SK-N-SH (cell line): ENCODE measurements at regions not wholly inside any gene's neighbourhood (a gene's known extent, or its start where the extent isn't known, plus 50 kb on each side); places are given as distances from the start of the nearest gene placed in this dataset.

ENCODE experiments used
- CTCF ChIA-PET: fragments of 300-600, 350-600 bp; formaldehyde crosslinking; extraction: SDS; loops from one replicate; lab custom pipeline; 2021; lab: Yijun Ruan, JAX
- POLR2A ChIA-PET: fragments of 350-600 bp; sonication (Branson Sonifier 250); formaldehyde crosslinking; extraction: SDS; loops from one replicate; lab custom pipeline; 2020; ENCODE audit warnings: antibody characterized with exemption, inconsistent platforms; lab: Yijun Ruan, JAX
- DNase-seq: peaks from one replicate; pipeline ENCODE4 v3.0.0; 2012
- H2AFZ ChIP-seq: fragments of 200-600 bp; sonication (generic); 2 replicates; pipeline ENCODE4 v1.8.1; 2016; ENCODE audit warnings: antibody characterized with exemption, mild to moderate bottlenecking, low read depth
- H3F3A ChIP-seq: fragments of 200-600 bp; sonication (generic); replicated peaks from 2 replicates; pipeline ENCODE3; 2016; ENCODE audit warnings: antibody characterized with exemption, mild to moderate bottlenecking; ENCODE audit not compliant: insufficient read depth
- H3K27ac ChIP-seq, 2 experiments: fragments of 200-500 bp in 1 of 2; fragments of 200-600 bp in 1 of 2; sonication (Bioruptor generic) in 1 of 2; sonication (generic), shearing (Covaris generic) in 1 of 2; 2 replicates each; pipeline versions ENCODE4 v1.5.1 to v1.6.1; 2014 to 2016; ENCODE audit warnings: low read depth in 2 of 2, inconsistent platforms in 1 of 2, low read length in 1 of 2, mild to moderate bottlenecking in 1 of 2, mixed read lengths in 1 of 2
- H3K27me3 ChIP-seq: fragments of 200-600 bp; sonication (generic), shearing (Covaris generic); 2 replicates; pipeline ENCODE4 v1.6.1; 2016; ENCODE audit warnings: mixed run types; ENCODE audit not compliant: insufficient read depth
- H3K36me3 ChIP-seq, 2 experiments: fragments of 200-500 bp in 1 of 2; fragments of 200-600 bp in 1 of 2; sonication (Bioruptor generic) in 1 of 2; sonication (generic) in 1 of 2; replicated peaks in 1 of 2; 2 replicates each; pipeline versions ENCODE3 to v1.5.1; 2014 to 2016; ENCODE audit warnings: low read length in 1 of 2, mild to moderate bottlenecking in 1 of 2; ENCODE audit not compliant: insufficient read depth in 2 of 2, control insufficient read depth in 1 of 2
- H3K4me1 ChIP-seq, 2 experiments: fragments of 200-500 bp in 1 of 2; fragments of 200-600 bp in 1 of 2; sonication (Bioruptor generic) in 1 of 2; sonication (generic), shearing (Covaris generic) in 1 of 2; 2 replicates each; pipeline versions ENCODE4 v1.5.1 to v1.6.1; 2014 to 2016; ENCODE audit warnings: low read depth in 1 of 2, low read length in 1 of 2, mixed run types in 1 of 2; ENCODE audit not compliant: insufficient read depth in 2 of 2, control insufficient read depth in 1 of 2
- H3K4me2 ChIP-seq: fragments of 200-600 bp; sonication (generic), shearing (Covaris generic); 2 replicates; pipeline ENCODE4 v1.6.1; 2017; ENCODE audit warnings: mixed run types
- H3K4me3 ChIP-seq, 2 experiments: fragments of 200-500 bp in 1 of 2; fragments of 200-600 bp in 1 of 2; sonication (Bioruptor generic) in 1 of 2; sonication (generic), shearing (Covaris generic) in 1 of 2; 2 replicates each; pipeline versions ENCODE4 v1.5.1 to v1.8.1; 2014 to 2016; ENCODE audit warnings: low read depth in 2 of 2, inconsistent platforms in 1 of 2, low read length in 1 of 2, mild to moderate bottlenecking in 1 of 2, mixed read lengths in 1 of 2, moderate library complexity in 1 of 2
- H3K79me2 ChIP-seq: fragments of 200-600 bp; sonication (generic); 2 replicates; pipeline ENCODE4 v1.8.1; 2017; ENCODE audit warnings: mild to moderate bottlenecking; ENCODE audit not compliant: insufficient read depth
- H3K9ac ChIP-seq: fragments of 200-600 bp; sonication (generic); 2 replicates; pipeline ENCODE4 v1.6.1; 2017; ENCODE audit warnings: mixed run types
- H3K9me2 ChIP-seq: fragments of 200-600 bp; sonication (generic); 2 replicates; pipeline ENCODE4 v1.6.1; 2017; ENCODE audit warnings: mixed run types
- H3K9me3 ChIP-seq: fragments of 200-600 bp; sonication (generic); 2 replicates; pipeline ENCODE4 v1.6.1; 2017; ENCODE audit warnings: mixed run types, mild to moderate bottlenecking, moderate library complexity
- H4K20me1 ChIP-seq: fragments of 200-600 bp; sonication (generic); 2 replicates; pipeline ENCODE4 v1.6.1; 2017; ENCODE audit warnings: mild to moderate bottlenecking, mixed run types; ENCODE audit not compliant: insufficient read depth
- CHD2 ChIP-seq: fragments of 150-350 bp; IDR thresholded peaks from 2 replicates; pipeline ENCODE4 v1.6.1; 2018; ENCODE audit warnings: low read length; ENCODE audit not compliant: partially characterized antibody
- EP300 ChIP-seq, 2 experiments: IDR thresholded peaks; 2 replicates each; pipeline versions ENCODE4 v1.4.0 to v1.6.1; 2012; ENCODE audit warnings: borderline replicate concordance in 1 of 2, low read depth in 1 of 2, low read length in 1 of 2
- EZH2phosphoT487 ChIP-seq: fragments of 200-600 bp; sonication (generic); IDR thresholded peaks from 2 replicates; pipeline ENCODE4 v1.6.1; 2017; ENCODE audit warnings: low read depth, mixed run types, mild to moderate bottlenecking, antibody characterized with exemption, moderate library complexity, borderline replicate concordance
- FOSL2 ChIP-seq: IDR thresholded peaks from 2 replicates; pipeline ENCODE4 v1.4.0; 2012; ENCODE audit warnings: low read depth, mild to moderate bottlenecking, moderate library complexity, borderline replicate concordance
- FOXM1 ChIP-seq: IDR thresholded peaks from 2 replicates; pipeline ENCODE4 v1.4.0; 2012; ENCODE audit warnings: low read depth, mild to moderate bottlenecking
- GABPA ChIP-seq: IDR thresholded peaks from 2 replicates; pipeline ENCODE4 v1.4.0; 2012; ENCODE audit warnings: low read depth, mild to moderate bottlenecking
- IRF3 ChIP-seq: fragments of 150-350 bp; IDR thresholded peaks from 2 replicates; pipeline ENCODE4 v1.6.1; 2016; ENCODE audit warnings: mild to moderate bottlenecking, low read depth, low read length
- MEF2A ChIP-seq: IDR thresholded peaks from 2 replicates; pipeline ENCODE4 v1.4.0; 2012; ENCODE audit warnings: low read depth, borderline replicate concordance
- MXI1 ChIP-seq: IDR thresholded peaks from 2 replicates; pipeline ENCODE4 v1.6.1; 2012; ENCODE audit warnings: mild to moderate bottlenecking, low read depth, low read length, improper control_type of control experiment
- NFIC ChIP-seq: IDR thresholded peaks from 2 replicates; pipeline ENCODE4 v1.4.0; 2012; ENCODE audit warnings: borderline replicate concordance
- NRF1 ChIP-seq: IDR thresholded peaks from 2 replicates; pipeline ENCODE4 v1.6.1; 2012; ENCODE audit warnings: low read depth, mild to moderate bottlenecking, low read length
- RCOR1 ChIP-seq: fragments of 150-350 bp; IDR thresholded peaks from 2 replicates; pipeline ENCODE4 v1.6.1; 2017; ENCODE audit warnings: antibody characterized with exemption, low read length
- TAF1 ChIP-seq: IDR thresholded peaks from 2 replicates; pipeline ENCODE4 v1.6.1; 2012; ENCODE audit warnings: low read depth, mild to moderate bottlenecking, low read length, moderate library complexity, borderline replicate concordance
- TCF12 ChIP-seq: IDR thresholded peaks from 2 replicates; pipeline ENCODE4 v1.4.0; 2012
- YY1 ChIP-seq: IDR thresholded peaks from 2 replicates; pipeline ENCODE4 v1.4.0; 2012; ENCODE audit warnings: low read depth, mild to moderate bottlenecking
- whole genome bisulfite sequencing: methylation state at CpG from one replicate; pipeline ENCODE4 v1.1.6; 2017; ENCODE audit warnings: low lambda C conversion rate; 5-methylcytosine and 5-hydroxymethylcytosine counted together
- TF ChIP-seq, protein P1 (sequence below): fragments of 200-600 bp; sonication (generic); IDR thresholded peaks from 2 replicates; pipeline ENCODE4 v1.6.1; 2017; ENCODE audit warnings: antibody characterized with exemption, mild to moderate bottlenecking, moderate library complexity
- TF ChIP-seq, protein P2 (sequence below): IDR thresholded peaks from 2 replicates; pipeline ENCODE4 v1.4.0; 2012; ENCODE audit warnings: low read depth, borderline replicate concordance

GRCh38 chr13:55627221-55627620 lies 1513.5 kb upstream of the PRR20A start:
- Histone ChIP-seq H3K79me2 (no peaks in the 10 kb centered on the region), H3K9me2 (no peaks in the 10 kb centered on the region), H2AFZ (no peak overlapping the region), H3K4me1 (no peaks in the 10 kb centered on the region), H3K4me3 (no peak overlapping the region), H3K4me2 (no peak overlapping the region), H3K9ac (no peak overlapping the region), H3K27me3 (no peaks in the 10 kb centered on the region), H4K20me1 (no peaks in the 10 kb centered on the region), H3K9me3 (no peaks in the 10 kb centered on the region), H3F3A (no peaks in the 10 kb centered on the region), H3K27ac (no peak overlapping the region), H3K36me3 (no peaks in the 10 kb centered on the region)
- POLR2A ChIA-PET = no interaction called here
- 0% methylated on average over 2 of the region's 2 CpGs for WGBS
- DNase-seq = no peak
- CTCF ChIA-PET = no interaction called here
- TF ChIP-seq TAF1 = no peak
- TF ChIP-seq EP300 (IDR thresholded peaks at IDR 0.05; ENCODE audit: borderline replicate concordance in 1 of 2, low read depth in 1 of 2, low read length in 1 of 2) = no peak
- TF ChIP-seq MXI1 = no peak
- no peak for TF ChIP-seq GABPA
- no peak for TF ChIP-seq FOXM1
- no peak for TF ChIP-seq CHD2
- TF ChIP-seq YY1 = no peak
- no peak for TF ChIP-seq NFIC
- TF ChIP-seq FOSL2 = no peak
- TF ChIP-seq RCOR1 = no peak
- TF ChIP-seq NRF1 = no peak
- TF ChIP-seq, protein P1, sequence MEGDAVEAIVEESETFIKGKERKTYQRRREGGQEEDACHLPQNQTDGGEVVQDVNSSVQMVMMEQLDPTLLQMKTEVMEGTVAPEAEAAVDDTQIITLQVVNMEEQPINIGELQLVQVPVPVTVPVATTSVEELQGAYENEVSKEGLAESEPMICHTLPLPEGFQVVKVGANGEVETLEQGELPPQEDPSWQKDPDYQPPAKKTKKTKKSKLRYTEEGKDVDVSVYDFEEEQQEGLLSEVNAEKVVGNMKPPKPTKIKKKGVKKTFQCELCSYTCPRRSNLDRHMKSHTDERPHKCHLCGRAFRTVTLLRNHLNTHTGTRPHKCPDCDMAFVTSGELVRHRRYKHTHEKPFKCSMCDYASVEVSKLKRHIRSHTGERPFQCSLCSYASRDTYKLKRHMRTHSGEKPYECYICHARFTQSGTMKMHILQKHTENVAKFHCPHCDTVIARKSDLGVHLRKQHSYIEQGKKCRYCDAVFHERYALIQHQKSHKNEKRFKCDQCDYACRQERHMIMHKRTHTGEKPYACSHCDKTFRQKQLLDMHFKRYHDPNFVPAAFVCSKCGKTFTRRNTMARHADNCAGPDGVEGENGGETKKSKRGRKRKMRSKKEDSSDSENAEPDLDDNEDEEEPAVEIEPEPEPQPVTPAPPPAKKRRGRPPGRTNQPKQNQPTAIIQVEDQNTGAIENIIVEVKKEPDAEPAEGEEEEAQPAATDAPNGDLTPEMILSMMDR = no peak
- no peak for TF ChIP-seq MEF2A
- no peak for TF ChIP-seq IRF3
- no peak for TF ChIP-seq EZH2phosphoT487
- TF ChIP-seq TCF12 = no peak
- TF ChIP-seq, protein P2, sequence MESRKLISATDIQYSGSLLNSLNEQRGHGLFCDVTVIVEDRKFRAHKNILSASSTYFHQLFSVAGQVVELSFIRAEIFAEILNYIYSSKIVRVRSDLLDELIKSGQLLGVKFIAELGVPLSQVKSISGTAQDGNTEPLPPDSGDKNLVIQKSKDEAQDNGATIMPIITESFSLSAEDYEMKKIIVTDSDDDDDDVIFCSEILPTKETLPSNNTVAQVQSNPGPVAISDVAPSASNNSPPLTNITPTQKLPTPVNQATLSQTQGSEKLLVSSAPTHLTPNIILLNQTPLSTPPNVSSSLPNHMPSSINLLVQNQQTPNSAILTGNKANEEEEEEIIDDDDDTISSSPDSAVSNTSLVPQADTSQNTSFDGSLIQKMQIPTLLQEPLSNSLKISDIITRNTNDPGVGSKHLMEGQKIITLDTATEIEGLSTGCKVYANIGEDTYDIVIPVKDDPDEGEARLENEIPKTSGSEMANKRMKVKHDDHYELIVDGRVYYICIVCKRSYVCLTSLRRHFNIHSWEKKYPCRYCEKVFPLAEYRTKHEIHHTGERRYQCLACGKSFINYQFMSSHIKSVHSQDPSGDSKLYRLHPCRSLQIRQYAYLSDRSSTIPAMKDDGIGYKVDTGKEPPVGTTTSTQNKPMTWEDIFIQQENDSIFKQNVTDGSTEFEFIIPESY = no peak
